ENCODE measurements at regions not wholly inside any gene's neighbourhood (a gene's known extent, or its start where the extent isn't known, plus 50 kb on each side); places are given as distances from the start of the nearest gene placed in this dataset.

DNA sequence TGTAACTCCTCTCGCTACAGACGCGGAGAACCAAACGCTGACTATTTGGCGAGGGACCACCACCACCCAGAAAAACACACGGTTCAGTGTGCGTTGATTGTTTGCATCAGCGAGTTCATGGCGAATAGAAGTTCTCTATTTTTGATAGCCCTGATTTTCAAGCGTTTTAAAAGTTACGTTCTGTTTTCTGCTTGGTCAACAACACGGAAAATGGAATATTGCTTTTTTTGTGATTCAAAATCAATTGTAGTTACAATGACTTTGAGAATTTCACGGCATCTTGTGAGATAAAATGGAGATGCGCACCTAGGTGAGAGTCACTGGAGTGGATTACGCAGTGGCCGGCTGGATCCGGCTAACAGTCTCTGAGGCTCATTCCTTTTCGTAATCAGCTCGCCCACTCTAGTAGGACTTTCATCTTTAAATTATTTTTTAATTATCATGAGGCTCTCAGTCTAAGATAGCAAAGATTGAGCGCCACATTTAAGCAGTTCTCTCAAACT lies 54.8 kb downstream of the CCDC54 start:
- Histone ChIP-seq H3K27ac (ENCODE audit: extremely low read length, insufficient read depth, low read length) (no peak overlapping the region), H3K27me3 (ENCODE audit: control insufficient read depth in 1 of 2, insufficient read depth in 2 of 2, low read length in 2 of 2) (peaks cover 0 to 25% of the 10 kb centered on the region in 2 experiments; a peak in 3 of 5 replicates), H3K9ac (ENCODE audit: insufficient read depth, low read depth, low read length) (peak overlapping the region; percentile 45; the same call in 1 of the 2 replicates), H3K9me3 (ENCODE audit: low read length) (no peaks in the 10 kb centered on the region), H3K4me3 (replicated peaks in 1 of 3; ENCODE audit: insufficient read depth in 1 of 3, low read depth in 2 of 3, low read length in 3 of 3) (peak overlapping the region; percentile 63 to 79 (median 67)), H3K4me1 (ENCODE audit: insufficient read depth, low read length) (peaks cover 27% of the 10 kb centered on the region), H3K4me2 (ENCODE audit: low read depth, low read length) (peak overlapping the region; percentile 88), H4K20me1 (ENCODE audit: insufficient read depth, low read length) (no peaks in the 10 kb centered on the region), H3K36me3 (replicated peaks in 1 of 2; ENCODE audit: control insufficient read depth in 1 of 2, insufficient read depth in 2 of 2, low read length in 2 of 2) (no peaks in the 10 kb centered on the region), H3K79me2 (ENCODE audit: insufficient read depth, low read length) (no peaks in the 10 kb centered on the region), H2AFZ (ENCODE audit: low read length) (peak overlapping the region; percentile 79)
- ATAC-seq: no peak
- no TSS peak for BruUV-seq (replicated peaks)
- ChIA-PET CTCF (ENCODE audit: low intra/inter-chr PET ratio, low total read pairs) (no interaction called here), POLR2A (no interaction called here)
- FAIRE-seq: no peak
- in situ Hi-C loops (cut with HindIII; ENCODE audit: extremely low pct_ligation_motif_present, low pct_unique_long_range_greater_than_20kb): no loop called here
- WGBS (ENCODE audit: low lambda C conversion rate): 14% methylated on average over 20 of the region's 20 CpGs
- TF ChIP-seq CEBPG (CRISPR knock-in tag; IDR thresholded peaks at IDR 0.05) (no peak), CBX5 (CRISPR knock-in tag; IDR thresholded peaks at IDR 0.05; ENCODE audit: borderline replicate concordance) (0 out of 2 replicates have a peak, but pooled peaks have one; percentile 2)
- intact Hi-C loops (cut with micrococcal nuclease; ENCODE audit: unreplicated experiment): loop anchor here (5.0 kb wide), 1 partner anchor 110 kb away; no protein-coding TSS in a partner anchor
- no peak for DNase-seq (ENCODE audit: low spot score)

DNA sequence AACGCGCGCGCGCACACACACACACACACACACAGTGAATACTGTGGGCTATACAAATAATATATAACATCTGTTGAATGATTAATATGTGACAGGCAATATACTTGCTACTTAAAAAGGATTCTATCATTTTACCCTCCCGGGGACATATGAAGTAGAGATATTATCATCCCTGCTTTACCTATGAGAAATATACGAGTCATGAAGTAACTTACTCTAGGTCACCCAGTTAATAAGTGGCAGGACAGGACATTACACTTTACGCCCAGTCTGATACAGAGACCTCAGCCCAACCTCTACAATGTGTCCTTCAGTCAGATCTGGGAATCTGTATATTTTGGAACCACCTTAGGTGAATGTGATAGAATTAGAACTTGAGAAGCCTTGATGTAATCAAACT lies 55.4 kb downstream of the CCDC54 start:
- TF ChIP-seq ZNF484 (CRISPR knock-in tag; IDR thresholded peaks at IDR 0.05; ENCODE audit: borderline replicate concordance, low read depth): no peak
- TF ChIP-seq FOXP1 (IDR thresholded peaks at IDR 0.05): no peak
- TF ChIP-seq FOXP1 (CRISPR knock-in tag; IDR thresholded peaks at IDR 0.05): no peak
- TF ChIP-seq, protein P1, sequence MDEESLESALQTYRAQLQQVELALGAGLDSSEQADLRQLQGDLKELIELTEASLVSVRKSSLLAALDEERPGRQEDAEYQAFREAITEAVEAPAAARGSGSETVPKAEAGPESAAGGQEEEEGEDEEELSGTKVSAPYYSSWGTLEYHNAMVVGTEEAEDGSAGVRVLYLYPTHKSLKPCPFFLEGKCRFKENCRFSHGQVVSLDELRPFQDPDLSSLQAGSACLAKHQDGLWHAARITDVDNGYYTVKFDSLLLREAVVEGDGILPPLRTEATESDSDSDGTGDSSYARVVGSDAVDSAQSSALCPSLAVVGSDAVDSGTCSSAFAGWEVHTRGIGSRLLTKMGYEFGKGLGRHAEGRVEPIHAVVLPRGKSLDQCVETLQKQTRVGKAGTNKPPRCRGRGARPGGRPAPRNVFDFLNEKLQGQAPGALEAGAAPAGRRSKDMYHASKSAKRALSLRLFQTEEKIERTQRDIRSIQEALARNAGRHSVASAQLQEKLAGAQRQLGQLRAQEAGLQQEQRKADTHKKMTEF (CRISPR knock-in tag; IDR thresholded peaks at IDR 0.05): no peak
- TF ChIP-seq, protein P2, sequence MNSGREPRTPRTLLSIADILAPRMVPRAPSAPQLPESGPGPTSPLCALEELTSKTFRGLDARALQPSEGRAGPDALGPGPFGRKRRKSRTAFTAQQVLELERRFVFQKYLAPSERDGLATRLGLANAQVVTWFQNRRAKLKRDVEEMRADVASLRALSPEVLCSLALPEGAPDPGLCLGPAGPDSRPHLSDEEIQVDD (CRISPR knock-in tag; IDR thresholded peaks at IDR 0.05; ENCODE audit: borderline replicate concordance): no peak
- TF ChIP-seq, protein P3, sequence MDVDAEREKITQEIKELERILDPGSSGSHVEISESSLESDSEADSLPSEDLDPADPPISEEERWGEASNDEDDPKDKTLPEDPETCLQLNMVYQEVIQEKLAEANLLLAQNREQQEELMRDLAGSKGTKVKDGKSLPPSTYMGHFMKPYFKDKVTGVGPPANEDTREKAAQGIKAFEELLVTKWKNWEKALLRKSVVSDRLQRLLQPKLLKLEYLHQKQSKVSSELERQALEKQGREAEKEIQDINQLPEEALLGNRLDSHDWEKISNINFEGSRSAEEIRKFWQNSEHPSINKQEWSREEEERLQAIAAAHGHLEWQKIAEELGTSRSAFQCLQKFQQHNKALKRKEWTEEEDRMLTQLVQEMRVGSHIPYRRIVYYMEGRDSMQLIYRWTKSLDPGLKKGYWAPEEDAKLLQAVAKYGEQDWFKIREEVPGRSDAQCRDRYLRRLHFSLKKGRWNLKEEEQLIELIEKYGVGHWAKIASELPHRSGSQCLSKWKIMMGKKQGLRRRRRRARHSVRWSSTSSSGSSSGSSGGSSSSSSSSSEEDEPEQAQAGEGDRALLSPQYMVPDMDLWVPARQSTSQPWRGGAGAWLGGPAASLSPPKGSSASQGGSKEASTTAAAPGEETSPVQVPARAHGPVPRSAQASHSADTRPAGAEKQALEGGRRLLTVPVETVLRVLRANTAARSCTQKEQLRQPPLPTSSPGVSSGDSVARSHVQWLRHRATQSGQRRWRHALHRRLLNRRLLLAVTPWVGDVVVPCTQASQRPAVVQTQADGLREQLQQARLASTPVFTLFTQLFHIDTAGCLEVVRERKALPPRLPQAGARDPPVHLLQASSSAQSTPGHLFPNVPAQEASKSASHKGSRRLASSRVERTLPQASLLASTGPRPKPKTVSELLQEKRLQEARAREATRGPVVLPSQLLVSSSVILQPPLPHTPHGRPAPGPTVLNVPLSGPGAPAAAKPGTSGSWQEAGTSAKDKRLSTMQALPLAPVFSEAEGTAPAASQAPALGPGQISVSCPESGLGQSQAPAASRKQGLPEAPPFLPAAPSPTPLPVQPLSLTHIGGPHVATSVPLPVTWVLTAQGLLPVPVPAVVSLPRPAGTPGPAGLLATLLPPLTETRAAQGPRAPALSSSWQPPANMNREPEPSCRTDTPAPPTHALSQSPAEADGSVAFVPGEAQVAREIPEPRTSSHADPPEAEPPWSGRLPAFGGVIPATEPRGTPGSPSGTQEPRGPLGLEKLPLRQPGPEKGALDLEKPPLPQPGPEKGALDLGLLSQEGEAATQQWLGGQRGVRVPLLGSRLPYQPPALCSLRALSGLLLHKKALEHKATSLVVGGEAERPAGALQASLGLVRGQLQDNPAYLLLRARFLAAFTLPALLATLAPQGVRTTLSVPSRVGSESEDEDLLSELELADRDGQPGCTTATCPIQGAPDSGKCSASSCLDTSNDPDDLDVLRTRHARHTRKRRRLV (CRISPR knock-in tag; IDR thresholded peaks at IDR 0.05): no peak
- TF ChIP-seq, protein P4, sequence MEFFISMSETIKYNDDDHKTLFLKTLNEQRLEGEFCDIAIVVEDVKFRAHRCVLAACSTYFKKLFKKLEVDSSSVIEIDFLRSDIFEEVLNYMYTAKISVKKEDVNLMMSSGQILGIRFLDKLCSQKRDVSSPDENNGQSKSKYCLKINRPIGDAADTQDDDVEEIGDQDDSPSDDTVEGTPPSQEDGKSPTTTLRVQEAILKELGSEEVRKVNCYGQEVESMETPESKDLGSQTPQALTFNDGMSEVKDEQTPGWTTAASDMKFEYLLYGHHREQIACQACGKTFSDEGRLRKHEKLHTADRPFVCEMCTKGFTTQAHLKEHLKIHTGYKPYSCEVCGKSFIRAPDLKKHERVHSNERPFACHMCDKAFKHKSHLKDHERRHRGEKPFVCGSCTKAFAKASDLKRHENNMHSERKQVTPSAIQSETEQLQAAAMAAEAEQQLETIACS (CRISPR knock-in tag; IDR thresholded peaks at IDR 0.05): no peak
- no peak overlapping the region for H3K4me3 ChIP-seq (replicated peaks in 1 of 3; ENCODE audit: insufficient read depth in 1 of 3, low read depth in 2 of 3, low read length in 3 of 3)
- 59% methylated on average over 8 of the region's 8 CpGs for WGBS (ENCODE audit: low lambda C conversion rate)
- intact Hi-C loops (cut with micrococcal nuclease; ENCODE audit: unreplicated experiment): loop anchor here (5.0 kb wide), 1 partner anchor 110 kb away; no protein-coding TSS in a partner anchor
- no peaks in the 10 kb centered on the region for H3K9me3 ChIP-seq (ENCODE audit: low read length)
- BruUV-seq (replicated peaks): no TSS peak
- no peak for ATAC-seq
- H3K27ac ChIP-seq (ENCODE audit: extremely low read length, insufficient read depth, low read length): no peak overlapping the region
- peaks cover 27% of the 10 kb centered on the region for H3K4me1 ChIP-seq (ENCODE audit: insufficient read depth, low read length)
- ChIA-PET CTCF (ENCODE audit: low intra/inter-chr PET ratio, low total read pairs) (no interaction called here), POLR2A (no interaction called here)
- no peak overlapping the region for H3K4me2 ChIP-seq (ENCODE audit: low read depth, low read length)
- no peak for FAIRE-seq
- H4K20me1 ChIP-seq (ENCODE audit: insufficient read depth, low read length): no peaks in the 10 kb centered on the region
- H3K9ac ChIP-seq (ENCODE audit: insufficient read depth, low read depth, low read length): no peak overlapping the region
- no peak for DNase-seq (ENCODE audit: low spot score)
- H3K27me3 ChIP-seq (ENCODE audit: control insufficient read depth in 1 of 2, insufficient read depth in 2 of 2, low read length in 2 of 2): peaks cover 0 to 25% of the 10 kb centered on the region in 2 experiments; a peak in 3 of 5 replicates
- in situ Hi-C loops (cut with HindIII; ENCODE audit: extremely low pct_ligation_motif_present, low pct_unique_long_range_greater_than_20kb): no loop called here
- H3K79me2 ChIP-seq (ENCODE audit: insufficient read depth, low read length): no peaks in the 10 kb centered on the region
- H3K36me3 ChIP-seq (replicated peaks in 1 of 2; ENCODE audit: control insufficient read depth in 1 of 2, insufficient read depth in 2 of 2, low read length in 2 of 2): no peaks in the 10 kb centered on the region
- H2AFZ ChIP-seq (ENCODE audit: low read length): no peak overlapping the region
